ENCODE measurements at regions not wholly inside any gene's neighbourhood (a gene's known extent, or its start where the extent isn't known, plus 50 kb on each side); places are given as distances from the start of the nearest gene placed in this dataset.

DNA sequence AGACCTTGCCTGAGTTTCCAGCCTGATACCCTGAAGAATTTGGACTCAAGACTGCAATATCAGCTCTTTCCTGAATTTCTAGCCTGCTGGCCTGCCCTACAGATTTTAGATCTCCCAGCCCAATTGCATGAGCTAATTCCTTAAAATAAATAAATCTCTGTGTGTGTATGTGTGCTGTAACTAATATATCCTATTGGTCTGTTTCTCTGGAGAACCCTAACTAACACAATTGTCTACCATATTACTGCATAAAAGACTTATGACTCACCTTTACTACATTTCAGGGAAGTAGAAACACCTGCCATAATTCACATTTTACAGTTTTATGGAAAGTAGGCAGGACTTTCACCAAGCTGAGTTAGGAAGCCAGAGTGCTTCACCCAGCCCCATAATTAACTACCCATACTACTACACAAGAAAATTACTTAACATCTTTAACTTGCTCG, 90.7 kb upstream of the BEND6 start:
- DNase-seq (ENCODE audit: low read depth in 3 of 3) = no peak

DNA sequence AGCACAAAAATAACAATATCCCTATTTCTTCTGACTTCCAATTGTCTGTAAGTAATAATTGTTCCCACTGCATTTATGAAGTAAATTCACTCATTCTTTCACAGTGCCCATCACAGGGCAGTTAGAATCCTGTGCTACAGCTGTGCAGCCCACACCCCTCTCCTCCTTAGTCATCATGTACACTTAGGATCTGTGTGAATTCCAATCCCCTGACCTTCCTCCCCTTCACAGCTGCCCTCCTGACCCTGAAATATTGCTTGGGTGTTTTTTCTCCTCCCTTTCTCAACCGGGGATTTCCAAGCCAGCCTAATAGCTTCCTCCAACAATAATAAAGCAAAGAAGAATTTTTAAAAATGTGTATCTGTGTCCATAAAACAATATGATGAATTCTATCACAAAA, 91.5 kb upstream of the BEND6 start:
- DNase-seq (ENCODE audit: low read depth in 3 of 3) = no peak

GRCh38 chr6:56862415-56863175, 92.3 kb upstream of the BEND6 start:
- no peak for DNase-seq (ENCODE audit: low read depth in 3 of 3)

GRCh38 chr6:56860475-56860874, 94.4 kb upstream of the BEND6 start:
- DNase-seq (ENCODE audit: low read depth in 3 of 3) = no peak

GRCh38 chr6:56856036-56856580, 98.8 kb upstream of the BEND6 start:
- no peak for DNase-seq (ENCODE audit: low read depth in 3 of 3)

GRCh38 chr6:56854086-56854485, 100.8 kb upstream of the BEND6 start:
- DNase-seq (ENCODE audit: low read depth in 3 of 3) = no peak

- DNase-seq (ENCODE audit: low read depth in 3 of 3) = no peak
Observed at GRCh38 chr6:56853541-56853940, 101.4 kb upstream of the BEND6 start.

DNA sequence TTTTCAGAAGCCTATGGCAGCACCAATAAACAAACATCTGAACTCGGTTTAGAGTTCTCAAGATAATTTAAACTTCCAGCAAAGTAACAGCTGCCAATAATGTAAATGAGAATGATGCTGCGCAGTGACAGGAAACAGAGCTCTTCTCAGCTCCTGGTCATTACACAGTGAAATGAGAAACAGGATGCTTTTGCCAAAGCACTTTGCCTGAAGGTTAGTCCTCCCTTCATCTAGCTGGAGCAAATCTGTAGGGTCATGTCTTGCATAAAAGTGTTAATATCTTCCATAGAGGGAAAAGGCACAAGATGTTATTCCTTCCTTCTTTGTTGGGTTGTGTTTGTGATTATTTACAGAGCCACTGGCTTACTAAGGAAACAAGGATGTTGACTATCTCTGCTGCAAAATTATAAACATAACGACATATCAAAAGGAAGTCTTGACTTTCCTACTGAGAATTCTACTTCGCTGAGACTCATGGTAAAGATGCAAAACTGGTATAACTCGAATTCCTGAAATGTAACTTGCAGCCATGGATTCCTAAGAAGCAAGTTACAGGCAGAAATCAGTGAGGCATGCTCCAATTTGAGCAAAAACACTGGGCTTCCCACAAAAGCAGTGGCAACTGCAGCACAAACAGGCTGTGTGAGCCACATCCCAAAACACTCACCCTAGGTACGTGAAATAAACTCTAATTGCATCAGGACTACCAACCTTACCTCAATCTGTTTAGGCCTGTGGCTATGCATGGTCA, 102.5 kb upstream of the BEND6 start:
- DNase-seq (ENCODE audit: low read depth in 3 of 3) = no peak

DNA sequence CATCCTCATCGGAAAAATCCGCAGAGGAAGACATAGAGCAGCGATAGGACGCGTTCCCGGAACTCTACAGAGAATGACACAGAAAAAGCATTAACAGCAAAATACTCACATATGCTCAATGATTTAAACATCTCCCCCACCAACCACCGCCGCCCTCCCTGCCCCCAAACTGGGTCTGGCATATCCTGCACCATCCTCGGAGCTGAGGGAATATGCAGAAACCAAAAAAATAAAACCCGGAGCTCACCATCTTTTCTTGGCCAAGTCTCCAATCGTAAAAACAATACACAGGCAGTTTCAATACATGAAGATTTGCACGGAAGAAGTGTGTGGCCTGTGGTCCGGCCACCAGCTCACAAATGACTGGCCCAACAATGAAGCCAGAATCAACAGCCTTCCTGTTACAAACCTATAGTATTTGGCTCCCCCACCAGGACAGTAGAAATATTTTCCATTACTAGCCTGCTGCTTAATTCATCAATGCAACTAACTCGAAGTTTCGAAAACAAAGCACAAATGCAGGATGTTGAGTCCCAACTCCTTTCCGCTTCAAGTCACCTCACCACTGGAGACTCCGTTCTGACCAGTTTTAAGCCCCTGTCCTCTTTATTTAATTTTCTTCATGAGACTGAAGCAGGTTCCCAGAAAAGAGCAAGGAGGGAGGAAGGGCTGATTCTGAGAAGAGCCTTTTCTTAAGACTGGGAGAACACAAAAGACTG, 103.2 kb upstream of the BEND6 start:
- DNase-seq (ENCODE audit: low read depth in 3 of 3) = no peak

- DNase-seq (ENCODE audit: low read depth in 3 of 3) = no peak
Observed at GRCh38 chr6:56851074-56851473, 103.8 kb upstream of the BEND6 start.

DNA sequence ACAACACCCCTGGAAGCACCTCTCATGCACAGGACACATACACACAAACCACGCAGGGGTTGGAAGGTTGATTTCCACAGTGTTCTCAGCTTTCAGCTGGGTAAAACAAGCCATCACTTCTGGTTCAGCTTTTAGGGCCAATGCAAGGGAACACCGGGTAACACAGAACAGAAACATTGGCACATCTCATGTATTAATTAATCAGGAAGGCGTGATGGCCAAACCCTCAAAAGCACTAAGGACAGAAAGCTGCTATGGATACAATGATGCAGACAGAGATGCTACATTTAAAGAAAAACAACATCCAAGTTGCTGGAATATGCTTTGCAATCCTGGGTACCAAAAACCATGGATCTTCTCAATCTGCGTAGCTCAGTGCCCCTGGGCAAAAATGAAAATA, 104.3 kb upstream of the BEND6 start:
- DNase-seq (ENCODE audit: low read depth in 3 of 3) = no peak

- no peak for DNase-seq (ENCODE audit: low read depth in 3 of 3)
Observed at GRCh38 chr6:56849896-56850295, 105.0 kb upstream of the BEND6 start.

DNA sequence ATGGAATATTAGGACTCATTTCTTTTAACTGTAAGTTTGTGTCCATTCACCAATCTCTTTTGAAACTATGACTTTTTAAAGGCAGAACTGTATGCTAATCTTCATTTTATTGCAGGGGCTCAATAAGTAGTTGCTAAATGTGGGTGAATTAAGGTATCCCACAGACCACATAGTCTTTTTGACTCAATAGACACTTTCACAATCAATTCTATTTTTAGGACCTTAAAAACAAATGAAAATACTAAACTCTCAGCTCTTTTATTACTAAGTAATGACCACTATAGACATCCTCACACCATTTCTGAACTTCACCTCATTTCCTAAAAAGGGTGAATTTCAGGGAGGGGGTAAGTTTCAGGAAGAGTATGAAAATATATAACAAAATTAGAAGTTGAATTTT, 106.8 kb upstream of the BEND6 start:
- DNase-seq (ENCODE audit: low read depth in 3 of 3) = no peak

- DNase-seq (ENCODE audit: low read depth in 3 of 3) = no peak
Observed at GRCh38 chr6:56845032-56845431, 109.9 kb upstream of the BEND6 start.

- DNase-seq (ENCODE audit: low read depth in 3 of 3) = peak; percentile 20 to 27 (median 23)
Observed at GRCh38 chr6:56843476-56844349, 111.2 kb upstream of the BEND6 start.

GRCh38 chr6:56842686-56843475, 112.0 kb upstream of the BEND6 start:
- no peak for DNase-seq (ENCODE audit: low read depth in 3 of 3)

- no peak for DNase-seq (ENCODE audit: low read depth in 3 of 3)
Observed at GRCh38 chr6:56841751-56842150, 113.2 kb upstream of the BEND6 start.

DNA sequence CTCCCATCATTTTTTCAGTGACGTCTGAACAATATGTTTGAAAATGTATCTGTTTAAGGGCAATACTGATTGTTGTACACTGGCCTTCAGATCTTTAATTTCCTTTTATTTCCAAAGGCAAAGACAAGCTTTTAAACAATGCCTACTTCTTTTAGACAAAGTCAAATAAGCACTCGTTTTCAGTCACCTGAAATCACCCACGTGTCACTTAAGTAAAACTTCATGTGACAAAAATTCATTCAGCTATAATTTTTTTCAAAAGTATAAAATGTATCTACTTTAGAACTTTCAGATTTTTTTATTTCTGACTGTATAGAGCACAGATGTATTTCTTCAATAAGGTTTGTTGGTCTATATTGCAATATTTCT, 113.5 kb upstream of the BEND6 start:
- DNase-seq (ENCODE audit: low read depth in 3 of 3) = no peak

- DNase-seq (ENCODE audit: low read depth in 3 of 3) = no peak
Observed at GRCh38 chr6:56840467-56841380, 114.2 kb upstream of the BEND6 start.
